MM.1S (cell line): ENCODE measurements at regions not wholly inside any gene's neighbourhood (a gene's known extent, or its start where the extent isn't known, plus 50 kb on each side); places are given as distances from the start of the nearest gene placed in this dataset.
"Not testable (repeated sequence)": the region's sequence is repeated elsewhere in the genome, so short reads cannot be mapped to it uniquely, and the experiment has no call there.

ENCODE experiments used
- EZH2 ChIP-seq: fragments of 300-600 bp; sonication (generic); optimal IDR thresholded peaks from 2 replicates; pipeline ENCODE3; 2017; ENCODE audit warnings: low read depth, mild to moderate bottlenecking, antibody characterized with exemption, low read length, mixed read lengths
- EZH2phosphoT487 ChIP-seq: fragments of 300-600 bp; sonication (generic); IDR thresholded peaks from 2 replicates; pipeline ENCODE4 v1.6.1; 2018; ENCODE audit warnings: antibody characterized with exemption, low read length
- TF ChIP-seq, protein P1 (sequence below): fragments of 300-600 bp; sonication (generic); IDR thresholded peaks from 2 replicates; pipeline ENCODE4 v1.5.1; 2016; ENCODE audit warnings: antibody characterized with exemption, low read length, mixed read lengths

- TF ChIP-seq EZH2, EZH2phosphoT487: not testable (repeated sequence)
- TF ChIP-seq, protein P1, sequence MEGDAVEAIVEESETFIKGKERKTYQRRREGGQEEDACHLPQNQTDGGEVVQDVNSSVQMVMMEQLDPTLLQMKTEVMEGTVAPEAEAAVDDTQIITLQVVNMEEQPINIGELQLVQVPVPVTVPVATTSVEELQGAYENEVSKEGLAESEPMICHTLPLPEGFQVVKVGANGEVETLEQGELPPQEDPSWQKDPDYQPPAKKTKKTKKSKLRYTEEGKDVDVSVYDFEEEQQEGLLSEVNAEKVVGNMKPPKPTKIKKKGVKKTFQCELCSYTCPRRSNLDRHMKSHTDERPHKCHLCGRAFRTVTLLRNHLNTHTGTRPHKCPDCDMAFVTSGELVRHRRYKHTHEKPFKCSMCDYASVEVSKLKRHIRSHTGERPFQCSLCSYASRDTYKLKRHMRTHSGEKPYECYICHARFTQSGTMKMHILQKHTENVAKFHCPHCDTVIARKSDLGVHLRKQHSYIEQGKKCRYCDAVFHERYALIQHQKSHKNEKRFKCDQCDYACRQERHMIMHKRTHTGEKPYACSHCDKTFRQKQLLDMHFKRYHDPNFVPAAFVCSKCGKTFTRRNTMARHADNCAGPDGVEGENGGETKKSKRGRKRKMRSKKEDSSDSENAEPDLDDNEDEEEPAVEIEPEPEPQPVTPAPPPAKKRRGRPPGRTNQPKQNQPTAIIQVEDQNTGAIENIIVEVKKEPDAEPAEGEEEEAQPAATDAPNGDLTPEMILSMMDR: not testable (repeated sequence)
Measured at GRCh38 chr21:10385898-10386527, 135.4 kb upstream of the TPTE start.
